Neural progenitor cell (in vitro differentiated cells): ENCODE measurements at regions not wholly inside any gene's neighbourhood (a gene's known extent, or its start where the extent isn't known, plus 50 kb on each side); places are given as distances from the start of the nearest gene placed in this dataset.

ENCODE experiments used
- CTCF ChIP-seq: fragments of 200-600 bp; sonication (generic); IDR thresholded peaks from 2 replicates; pipeline ENCODE4 v1.5.1; 2017; ENCODE audit warnings: antibody characterized with exemption, mild to moderate bottlenecking
- EZH2 ChIP-seq: fragments of 200-600 bp; sonication (generic); IDR thresholded peaks from 2 replicates; pipeline ENCODE4 v1.6.1; 2017; ENCODE audit warnings: antibody characterized with exemption, mild to moderate bottlenecking, moderate library complexity

GRCh38 chr17:72458301-72458700 lies 337.5 kb downstream of the SOX9 start:
- TF ChIP-seq CTCF: no peak
- no peak for TF ChIP-seq EZH2
